ENCODE measurements at regions not wholly inside any gene's neighbourhood (a gene's known extent, or its start where the extent isn't known, plus 50 kb on each side); places are given as distances from the start of the nearest gene placed in this dataset.
"Not testable (repeated sequence)": the region's sequence is repeated elsewhere in the genome, so short reads cannot be mapped to it uniquely, and the experiment has no call there.

GRCh38 chr11:134988495-134988894 lies 576.5 kb upstream of the B3GAT1 start:
- in situ Hi-C loops (cut with MboI; ENCODE audit: low pct_unique_long_range_greater_than_20kb, low sequenced_read_pairs, unreplicated experiment) = no loop called here
- TF ChIP-seq CTCF (IDR thresholded peaks at IDR 0.05; ENCODE audit: extremely low read depth, insufficient read depth, missing control alignments) = no peak
- no peak for DNase-seq (ENCODE audit: low spot score)

- no peak for TF ChIP-seq CTCF (IDR thresholded peaks at IDR 0.05; ENCODE audit: extremely low read depth, insufficient read depth, missing control alignments)
- DNase-seq (ENCODE audit: low spot score) = no peak
- in situ Hi-C loops (cut with MboI; ENCODE audit: low pct_unique_long_range_greater_than_20kb, low sequenced_read_pairs, unreplicated experiment) = no loop called here
Observed at GRCh38 chr11:134987822-134988221, 575.8 kb upstream of the B3GAT1 start.

- no peak for TF ChIP-seq CTCF (IDR thresholded peaks at IDR 0.05; ENCODE audit: extremely low read depth, insufficient read depth, missing control alignments)
- in situ Hi-C loops (cut with MboI; ENCODE audit: low pct_unique_long_range_greater_than_20kb, low sequenced_read_pairs, unreplicated experiment) = no loop called here
- DNase-seq (ENCODE audit: low spot score) = no peak
Observed at GRCh38 chr11:134987223-134987768, 575.3 kb upstream of the B3GAT1 start.

GRCh38 chr11:134984421-134984820 lies 572.4 kb upstream of the B3GAT1 start:
- DNase-seq (ENCODE audit: low spot score) = no peak
- in situ Hi-C loops (cut with MboI; ENCODE audit: low pct_unique_long_range_greater_than_20kb, low sequenced_read_pairs, unreplicated experiment) = no loop called here
- no peak for TF ChIP-seq CTCF (IDR thresholded peaks at IDR 0.05; ENCODE audit: extremely low read depth, insufficient read depth, missing control alignments)

- in situ Hi-C loops (cut with MboI; ENCODE audit: low pct_unique_long_range_greater_than_20kb, low sequenced_read_pairs, unreplicated experiment); DNase-seq (ENCODE audit: low spot score): not testable (repeated sequence)
Observed at GRCh38 chr11:134982432-134982831, 570.4 kb upstream of the B3GAT1 start.

- no peak for TF ChIP-seq CTCF (IDR thresholded peaks at IDR 0.05; ENCODE audit: extremely low read depth, insufficient read depth, missing control alignments)
- in situ Hi-C loops (cut with MboI; ENCODE audit: low pct_unique_long_range_greater_than_20kb, low sequenced_read_pairs, unreplicated experiment) = no loop called here
- no peak for DNase-seq (ENCODE audit: low spot score)
Observed at GRCh38 chr11:134981835-134982234, 569.8 kb upstream of the B3GAT1 start.

- DNase-seq (ENCODE audit: low spot score) = no peak
- no peak for TF ChIP-seq CTCF (IDR thresholded peaks at IDR 0.05; ENCODE audit: extremely low read depth, insufficient read depth, missing control alignments)
- in situ Hi-C loops (cut with MboI; ENCODE audit: low pct_unique_long_range_greater_than_20kb, low sequenced_read_pairs, unreplicated experiment) = no loop called here
Observed at GRCh38 chr11:134980819-134981710, 569.0 kb upstream of the B3GAT1 start.

GRCh38 chr11:134979089-134979457 lies 567.0 kb upstream of the B3GAT1 start:
- DNase-seq (ENCODE audit: low spot score); in situ Hi-C loops (cut with MboI; ENCODE audit: low pct_unique_long_range_greater_than_20kb, low sequenced_read_pairs, unreplicated experiment): not testable (repeated sequence)
